GM23248 (cell line): ENCODE measurements at regions not wholly inside any gene's neighbourhood (a gene's known extent, or its start where the extent isn't known, plus 50 kb on each side); places are given as distances from the start of the nearest gene placed in this dataset.

Experiments
- EZH2 ChIP-seq: fragments of 200-600 bp; sonication (generic); IDR thresholded peaks from 2 replicates; pipeline ENCODE4 v1.6.1; 2018; ENCODE audit warnings: antibody characterized with exemption, mild to moderate bottlenecking; ENCODE audit not compliant: insufficient read depth, poor library complexity, severe bottlenecking
- EZH2phosphoT487 ChIP-seq: fragments of 200-600 bp; sonication (generic); IDR thresholded peaks from 2 replicates; pipeline ENCODE4 v1.6.1; 2018; ENCODE audit warnings: antibody characterized with exemption, moderate library complexity, mild to moderate bottlenecking, low read depth; ENCODE audit not compliant: insufficient read depth

GRCh38 chr9:85142496-85142911 lies 473.0 kb downstream of the NTRK2 start:
- TF ChIP-seq EZH2 (no peak), EZH2phosphoT487 (no peak)
